Neural cell (in vitro differentiated cells): ENCODE measurements at regions not wholly inside any gene's neighbourhood (a gene's known extent, or its start where the extent isn't known, plus 50 kb on each side); places are given as distances from the start of the nearest gene placed in this dataset.

Experiments
- H2AFZ ChIP-seq: fragments of 200-600, 300-800 bp; sonication (generic), shearing (Covaris generic); 2 replicates; pipeline ENCODE4 v1.6.0; 2014; ENCODE audit warnings: low read depth, mild to moderate bottlenecking, antibody characterized with exemption, low read length, moderate library complexity
- H3F3A ChIP-seq: fragments of 200-600 bp; shearing (Covaris generic); 2 replicates; pipeline ENCODE4 v1.6.1; 2016; ENCODE audit warnings: mild to moderate bottlenecking, moderate library complexity, mixed read lengths, antibody characterized with exemption, low read length; ENCODE audit not compliant: insufficient read depth, poor library complexity, severe bottlenecking
- H3K27ac ChIP-seq: fragments of 200-600, 300-800 bp; sonication (generic), shearing (Covaris generic); 2 replicates; pipeline ENCODE4 v1.5.1; 2014; ENCODE audit warnings: mild to moderate bottlenecking, low read length, moderate library complexity
- H3K27me3 ChIP-seq: fragments of 300-800, 200-600 bp; sonication (generic), shearing (Covaris generic); 2 replicates; pipeline ENCODE4 v1.6.0; 2014; ENCODE audit warnings: mild to moderate bottlenecking, low read depth, low read length, moderate library complexity; ENCODE audit not compliant: insufficient read depth
- H3K36me3 ChIP-seq: fragments of 300-800, 200-600 bp; sonication (generic), shearing (Covaris generic); 2 replicates; pipeline ENCODE4 v1.5.1; 2014; ENCODE audit warnings: mild to moderate bottlenecking, antibody characterized with exemption, low read length, moderate library complexity; ENCODE audit not compliant: insufficient read depth
- H3K4me2 ChIP-seq: fragments of 300-800, 200-600 bp; sonication (generic), shearing (Covaris generic); 2 replicates; pipeline ENCODE4 v1.6.0; 2014; ENCODE audit warnings: mild to moderate bottlenecking, low read length
- H3K4me3 ChIP-seq: fragments of 300-800, 200-600 bp; sonication (generic), shearing (Covaris generic); 2 replicates; pipeline ENCODE4 v1.5.1; 2014; ENCODE audit warnings: mild to moderate bottlenecking, low read length, moderate library complexity
- H3K79me2 ChIP-seq: fragments of 200-600 bp; shearing (Covaris generic); replicated peaks from 2 replicates; pipeline ENCODE4 v1.6.0; 2014; ENCODE audit warnings: mild to moderate bottlenecking, low read length, moderate library complexity; ENCODE audit not compliant: insufficient read depth
- H3K9ac ChIP-seq: fragments of 300-800, 200-600 bp; sonication (generic), shearing (Covaris generic); 2 replicates; pipeline ENCODE4 v1.6.1; 2016; ENCODE audit warnings: mild to moderate bottlenecking, low read length, mixed read lengths
- H3K9me2 ChIP-seq: fragments of 200-600 bp; shearing (Covaris generic); 2 replicates; pipeline ENCODE4 v1.6.1; 2016; ENCODE audit warnings: mild to moderate bottlenecking, low read length, mixed read lengths; ENCODE audit not compliant: insufficient read depth
- H3K9me3 ChIP-seq: fragments of 200-600, 300-800 bp; sonication (generic), shearing (Covaris generic); 2 replicates; pipeline ENCODE4 v1.6.1; 2016; ENCODE audit warnings: mild to moderate bottlenecking, mixed run types, low read length, moderate library complexity, mixed read lengths
- H4K20me1 ChIP-seq: fragments of 200-600 bp; shearing (Covaris generic); 2 replicates; pipeline ENCODE4 v1.6.1; 2016; ENCODE audit warnings: mild to moderate bottlenecking, mixed run types; ENCODE audit not compliant: insufficient read depth
- EP300 ChIP-seq: fragments of 450-650 bp; conservative IDR thresholded peaks from 2 replicates; pipeline ENCODE4 v1.6.1; 2014; ENCODE audit warnings: antibody characterized with exemption, mild to moderate bottlenecking, moderate library complexity; ENCODE audit not compliant: poor library complexity, severe bottlenecking
- EZH2 ChIP-seq: fragments of 200-600, 300-800 bp; shearing (Covaris generic), sonication (generic); IDR thresholded peaks from 2 replicates; pipeline ENCODE4 v1.6.1; 2014; ENCODE audit warnings: antibody characterized with exemption, low read length, borderline replicate concordance, mild to moderate bottlenecking; ENCODE audit not compliant: insufficient read depth, poor library complexity, severe bottlenecking
- MXI1 ChIP-seq: fragments of 450-650 bp; conservative IDR thresholded peaks from 2 replicates; pipeline ENCODE4 v1.6.1; 2014; ENCODE audit warnings: antibody characterized with exemption, mild to moderate bottlenecking; ENCODE audit not compliant: poor library complexity, severe bottlenecking
- POLR2AphosphoS5 ChIP-seq: IDR thresholded peaks from 2 replicates; pipeline ENCODE4 v1.6.1; 2012
- RAD21 ChIP-seq: fragments of 450-650 bp; conservative IDR thresholded peaks from 2 replicates; pipeline ENCODE4 v1.6.1; 2014; ENCODE audit warnings: antibody characterized with exemption, mild to moderate bottlenecking, moderate library complexity
- SMC3 ChIP-seq: fragments of 450-650 bp; conservative IDR thresholded peaks from 2 replicates; pipeline ENCODE4 v1.6.1; 2014; ENCODE audit warnings: antibody characterized with exemption, mild to moderate bottlenecking, moderate library complexity; ENCODE audit not compliant: poor library complexity
- TAF1 ChIP-seq: IDR thresholded peaks from 2 replicates; pipeline ENCODE4 v1.6.1; 2012; ENCODE audit warnings: low read depth
- TF ChIP-seq, protein P1 (sequence below): IDR thresholded peaks from 2 replicates; pipeline ENCODE4 v1.6.1; 2012; ENCODE audit warnings: borderline replicate concordance
- TF ChIP-seq, protein P2 (sequence below): fragments of 450-650 bp; IDR thresholded peaks from 2 replicates; pipeline ENCODE4 v1.5.1; 2014; ENCODE audit warnings: antibody characterized with exemption, mild to moderate bottlenecking, moderate library complexity; ENCODE audit not compliant: poor library complexity, severe bottlenecking

DNA sequence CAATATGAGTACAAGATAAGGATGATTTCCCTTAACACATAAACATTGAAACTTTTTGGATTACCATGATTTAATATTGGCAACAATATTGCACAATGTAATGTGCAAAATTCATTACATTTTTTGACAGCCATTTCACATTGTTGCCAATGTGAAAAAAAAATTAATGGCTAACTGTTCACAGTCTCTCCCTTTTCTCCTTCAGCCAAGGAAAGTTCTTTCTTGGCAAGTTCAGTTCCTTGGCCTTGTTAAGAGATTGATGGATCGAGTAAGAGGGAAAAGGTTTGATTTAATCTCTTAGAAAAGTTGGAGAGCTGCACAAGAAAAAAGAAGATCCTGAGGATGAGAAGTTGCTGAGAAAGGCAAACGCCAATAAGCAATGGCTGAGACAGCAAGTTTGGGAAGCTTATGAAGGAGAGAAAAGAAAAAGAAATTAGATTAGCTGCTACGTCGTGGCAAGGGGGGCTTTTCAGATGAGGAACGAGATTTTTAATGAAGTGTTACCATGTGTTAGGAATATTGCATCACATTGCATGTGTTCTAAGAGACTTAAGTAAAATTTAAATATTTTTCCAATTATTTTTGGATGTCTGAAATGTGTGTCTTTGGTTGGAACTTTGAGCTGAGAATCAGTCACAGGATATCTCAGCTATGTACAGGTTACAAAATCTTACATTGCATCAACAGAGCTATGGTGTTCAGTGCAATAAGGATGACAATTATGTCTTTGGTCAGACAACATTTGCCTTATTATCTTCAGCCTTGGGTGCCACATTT is 61.4 kb upstream of the ZNF280D start:
- Histone ChIP-seq H4K20me1 (no peaks in the 10 kb centered on the region), H3K27me3 (no peaks in the 10 kb centered on the region), H3K9me2 (no peaks in the 10 kb centered on the region), H3K4me2 (no peak overlapping the region), H3K9me3 (peaks cover 7% of the 10 kb centered on the region), H3K36me3 (no peaks in the 10 kb centered on the region), H3K79me2 (no peaks in the 10 kb centered on the region), H3K9ac (no peak overlapping the region), H3F3A (no peaks in the 10 kb centered on the region), H2AFZ (no peak overlapping the region), H3K4me3 (no peak overlapping the region), H3K27ac (no peak overlapping the region)
- TF ChIP-seq TAF1 (no peak), MXI1 (no peak), EZH2 (no peak), RAD21 (no peak), SMC3 (no peak), POLR2AphosphoS5 (no peak), EP300 (no peak)
- TF ChIP-seq, protein P1, sequence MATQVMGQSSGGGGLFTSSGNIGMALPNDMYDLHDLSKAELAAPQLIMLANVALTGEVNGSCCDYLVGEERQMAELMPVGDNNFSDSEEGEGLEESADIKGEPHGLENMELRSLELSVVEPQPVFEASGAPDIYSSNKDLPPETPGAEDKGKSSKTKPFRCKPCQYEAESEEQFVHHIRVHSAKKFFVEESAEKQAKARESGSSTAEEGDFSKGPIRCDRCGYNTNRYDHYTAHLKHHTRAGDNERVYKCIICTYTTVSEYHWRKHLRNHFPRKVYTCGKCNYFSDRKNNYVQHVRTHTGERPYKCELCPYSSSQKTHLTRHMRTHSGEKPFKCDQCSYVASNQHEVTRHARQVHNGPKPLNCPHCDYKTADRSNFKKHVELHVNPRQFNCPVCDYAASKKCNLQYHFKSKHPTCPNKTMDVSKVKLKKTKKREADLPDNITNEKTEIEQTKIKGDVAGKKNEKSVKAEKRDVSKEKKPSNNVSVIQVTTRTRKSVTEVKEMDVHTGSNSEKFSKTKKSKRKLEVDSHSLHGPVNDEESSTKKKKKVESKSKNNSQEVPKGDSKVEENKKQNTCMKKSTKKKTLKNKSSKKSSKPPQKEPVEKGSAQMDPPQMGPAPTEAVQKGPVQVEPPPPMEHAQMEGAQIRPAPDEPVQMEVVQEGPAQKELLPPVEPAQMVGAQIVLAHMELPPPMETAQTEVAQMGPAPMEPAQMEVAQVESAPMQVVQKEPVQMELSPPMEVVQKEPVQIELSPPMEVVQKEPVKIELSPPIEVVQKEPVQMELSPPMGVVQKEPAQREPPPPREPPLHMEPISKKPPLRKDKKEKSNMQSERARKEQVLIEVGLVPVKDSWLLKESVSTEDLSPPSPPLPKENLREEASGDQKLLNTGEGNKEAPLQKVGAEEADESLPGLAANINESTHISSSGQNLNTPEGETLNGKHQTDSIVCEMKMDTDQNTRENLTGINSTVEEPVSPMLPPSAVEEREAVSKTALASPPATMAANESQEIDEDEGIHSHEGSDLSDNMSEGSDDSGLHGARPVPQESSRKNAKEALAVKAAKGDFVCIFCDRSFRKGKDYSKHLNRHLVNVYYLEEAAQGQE: no peak
- TF ChIP-seq, protein P2, sequence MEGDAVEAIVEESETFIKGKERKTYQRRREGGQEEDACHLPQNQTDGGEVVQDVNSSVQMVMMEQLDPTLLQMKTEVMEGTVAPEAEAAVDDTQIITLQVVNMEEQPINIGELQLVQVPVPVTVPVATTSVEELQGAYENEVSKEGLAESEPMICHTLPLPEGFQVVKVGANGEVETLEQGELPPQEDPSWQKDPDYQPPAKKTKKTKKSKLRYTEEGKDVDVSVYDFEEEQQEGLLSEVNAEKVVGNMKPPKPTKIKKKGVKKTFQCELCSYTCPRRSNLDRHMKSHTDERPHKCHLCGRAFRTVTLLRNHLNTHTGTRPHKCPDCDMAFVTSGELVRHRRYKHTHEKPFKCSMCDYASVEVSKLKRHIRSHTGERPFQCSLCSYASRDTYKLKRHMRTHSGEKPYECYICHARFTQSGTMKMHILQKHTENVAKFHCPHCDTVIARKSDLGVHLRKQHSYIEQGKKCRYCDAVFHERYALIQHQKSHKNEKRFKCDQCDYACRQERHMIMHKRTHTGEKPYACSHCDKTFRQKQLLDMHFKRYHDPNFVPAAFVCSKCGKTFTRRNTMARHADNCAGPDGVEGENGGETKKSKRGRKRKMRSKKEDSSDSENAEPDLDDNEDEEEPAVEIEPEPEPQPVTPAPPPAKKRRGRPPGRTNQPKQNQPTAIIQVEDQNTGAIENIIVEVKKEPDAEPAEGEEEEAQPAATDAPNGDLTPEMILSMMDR: no peak

DNA sequence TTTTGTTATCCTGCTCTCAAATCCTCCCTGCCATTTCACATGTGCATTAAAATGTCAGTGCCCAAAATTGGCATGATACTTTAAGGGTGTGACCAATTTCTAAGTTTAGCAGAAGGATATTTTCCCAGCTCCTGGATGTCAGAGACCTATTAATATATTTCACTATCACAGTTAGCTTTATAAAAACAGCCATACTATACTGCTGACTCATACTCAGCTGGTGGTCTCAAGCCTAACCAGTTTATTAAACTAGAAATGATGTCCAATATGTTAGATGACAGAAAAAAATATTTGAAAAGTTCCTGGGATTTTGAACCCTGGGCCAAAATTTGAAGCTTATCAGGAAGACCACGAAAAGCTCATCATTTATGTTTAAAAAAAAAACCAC is 60.9 kb upstream of the ZNF280D start:
- Histone ChIP-seq H3K9ac (no peak overlapping the region), H4K20me1 (no peaks in the 10 kb centered on the region), H3K27ac (no peak overlapping the region), H3K9me3 (peaks cover 7% of the 10 kb centered on the region), H3K36me3 (no peaks in the 10 kb centered on the region), H3K9me2 (no peaks in the 10 kb centered on the region), H3K79me2 (no peaks in the 10 kb centered on the region), H3K4me2 (no peak overlapping the region), H3K27me3 (no peaks in the 10 kb centered on the region), H2AFZ (no peak overlapping the region), H3F3A (no peaks in the 10 kb centered on the region), H3K4me3 (no peak overlapping the region)
- TF ChIP-seq POLR2AphosphoS5 (no peak), EZH2 (no peak), RAD21 (no peak), SMC3 (no peak), EP300 (no peak), TAF1 (no peak), MXI1 (no peak)
- TF ChIP-seq, protein P2: no peak
- TF ChIP-seq, protein P1: no peak
